IMR-90 (cell line): ENCODE measurements at regions not wholly inside any gene's neighbourhood (a gene's known extent, or its start where the extent isn't known, plus 50 kb on each side); places are given as distances from the start of the nearest gene placed in this dataset.

ENCODE experiments used
- ATAC-seq: fragments of 200-7000 bp; cut with Tn5 transposase; 2 replicates; pipeline ENCODE4 v1.9.1; 2020; ENCODE audit warnings: low read depth, mild to moderate bottlenecking, moderate library complexity
- BruUV-seq: library from RNA; stranded (reverse); fragments of 400-500 nt; replicated peaks from 2 replicates; lab custom pipeline; 2021; lab: Mats Ljungman, UMichigan
- CTCF ChIA-PET: fragments of 300-600 bp; formaldehyde crosslinking; extraction: SDS; loops from one replicate; lab custom pipeline; 2021; ENCODE audit warnings: antibody characterized with exemption; lab: Yijun Ruan, JAX
- POLR2A ChIA-PET: fragments of 300-600 bp; sonication (Branson Sonifier 250); formaldehyde crosslinking; loops from one replicate; lab custom pipeline; 2022; ENCODE audit warnings: antibody characterized with exemption; ENCODE audit not compliant: unreplicated experiment; lab: Charles Lee
- DNase-seq: peaks from one replicate; pipeline ENCODE4 v3.0.0; 2013
- H2AFZ ChIP-seq: replicated peaks from 2 replicates; pipeline ENCODE3; 2013; ENCODE audit warnings: low read length, mild to moderate bottlenecking; ENCODE audit not compliant: poor library complexity
- H2AK5ac ChIP-seq: 2 replicates; pipeline ENCODE4 v1.6.1; 2013; ENCODE audit warnings: low read depth, low read length, inconsistent platforms
- H2AK9ac ChIP-seq: replicated peaks from 2 replicates; pipeline ENCODE3; 2013; ENCODE audit warnings: mild to moderate bottlenecking, low read depth, low read length, moderate library complexity; ENCODE audit not compliant: poor library complexity
- H2BK120ac ChIP-seq: 2 replicates; pipeline ENCODE4 v1.6.1; 2013; ENCODE audit warnings: low read depth, low read length, inconsistent platforms
- H2BK15ac ChIP-seq: 3 replicates; pipeline ENCODE4 v1.6.1; 2013; ENCODE audit warnings: low read depth, low read length, inconsistent platforms
- H2BK20ac ChIP-seq: 2 replicates; pipeline ENCODE4 v1.6.1; 2013; ENCODE audit warnings: low read depth, mild to moderate bottlenecking, inconsistent platforms, low read length, moderate library complexity
- H2BK5ac ChIP-seq: 2 replicates; pipeline ENCODE4 v1.6.1; 2013; ENCODE audit warnings: mild to moderate bottlenecking, low read depth, low read length, inconsistent platforms; ENCODE audit not compliant: poor library complexity, severe bottlenecking
- H3K14ac ChIP-seq: replicated peaks from 2 replicates; pipeline ENCODE4 v1.6.1; 2013; ENCODE audit warnings: low read depth, low read length, inconsistent platforms
- H3K18ac ChIP-seq: 2 replicates; pipeline ENCODE4 v1.6.1; 2013; ENCODE audit warnings: low read depth, low read length, control low read depth
- H3K23ac ChIP-seq: 2 replicates; pipeline ENCODE4 v1.6.1; 2013; ENCODE audit warnings: low read depth, low read length, inconsistent platforms
- H3K27ac ChIP-seq: 2 replicates; pipeline ENCODE4 v1.5.1; 2013; ENCODE audit warnings: mild to moderate bottlenecking, control low read depth, low read length; ENCODE audit not compliant: insufficient read depth
- H3K27me3 ChIP-seq: 2 replicates; pipeline ENCODE4 v1.6.1; 2013; ENCODE audit warnings: low read length; ENCODE audit not compliant: control insufficient read depth, insufficient read depth
- H3K36me3 ChIP-seq: 2 replicates; pipeline ENCODE4 v1.6.1; 2013; ENCODE audit warnings: low read length, mixed read lengths; ENCODE audit not compliant: control insufficient read depth, insufficient read depth
- H3K4ac ChIP-seq: 2 replicates; pipeline ENCODE4 v1.6.1; 2013; ENCODE audit warnings: low read depth, low read length, inconsistent platforms
- H3K4me1 ChIP-seq: 2 replicates; pipeline ENCODE4 v1.6.1; 2013; ENCODE audit warnings: low read length, mixed read lengths; ENCODE audit not compliant: control insufficient read depth, insufficient read depth
- H3K4me2 ChIP-seq: 2 replicates; pipeline ENCODE4 v1.6.1; 2013; ENCODE audit warnings: low read depth, mild to moderate bottlenecking, control low read depth, low read length, moderate library complexity
- H3K4me3 ChIP-seq: 2 replicates; pipeline ENCODE4 v1.5.1; 2013; ENCODE audit warnings: low read depth, mild to moderate bottlenecking, control low read depth, low read length, moderate library complexity; ENCODE audit not compliant: insufficient read depth
- H3K56ac ChIP-seq: 2 replicates; pipeline ENCODE4 v1.6.1; 2013; ENCODE audit warnings: low read length, inconsistent platforms; ENCODE audit not compliant: insufficient read depth; ENCODE audit errors: extremely low read depth
- H3K79me1 ChIP-seq, 2 experiments: 2 replicates each; pipeline ENCODE4 v1.6.1; 2013; ENCODE audit warnings: low read length in 2 of 2, inconsistent platforms in 1 of 2, low read depth in 1 of 2
- H3K9ac ChIP-seq: 2 replicates; pipeline ENCODE4 v1.6.1; 2013; ENCODE audit warnings: low read depth, low read length, control low read depth
- H3K9me1 ChIP-seq: 2 replicates; pipeline ENCODE4 v1.6.1; 2013; ENCODE audit warnings: low read length, inconsistent platforms; ENCODE audit not compliant: insufficient read depth
- H3K9me3 ChIP-seq: 2 replicates; pipeline ENCODE4 v1.6.1; 2013; ENCODE audit warnings: low read length; ENCODE audit not compliant: control insufficient read depth, insufficient read depth
- H4K20me1 ChIP-seq: 2 replicates; pipeline ENCODE4 v1.6.1; 2013; ENCODE audit warnings: low read length, inconsistent platforms; ENCODE audit not compliant: insufficient read depth
- H4K5ac ChIP-seq: 2 replicates; pipeline ENCODE4 v1.6.1; 2013; ENCODE audit warnings: mild to moderate bottlenecking, low read depth, low read length, control low read depth
- H4K8ac ChIP-seq, 2 experiments: 2 replicates each; pipeline ENCODE4 v1.6.1; 2013; ENCODE audit warnings: low read depth in 2 of 2, low read length in 2 of 2, control low read depth in 1 of 2, inconsistent platforms in 1 of 2
- H4K91ac ChIP-seq: 2 replicates; pipeline ENCODE4 v1.6.1; 2013; ENCODE audit warnings: low read depth, low read length, inconsistent platforms; ENCODE audit not compliant: insufficient read depth
- BHLHE40 ChIP-seq: fragments of 150-350 bp; IDR thresholded peaks from 2 replicates; pipeline ENCODE4 v1.6.1; 2016; ENCODE audit warnings: mild to moderate bottlenecking, low read depth, low read length
- CTCF ChIP-seq: conservative IDR thresholded peaks from 2 replicates; pipeline ENCODE4 v1.5.1; 2012; ENCODE audit warnings: mild to moderate bottlenecking, low read depth, low read length, improper control_type of control experiment
- ELK1 ChIP-seq: fragments of 150-350 bp; IDR thresholded peaks from 2 replicates; pipeline ENCODE4 v1.6.1; 2016; ENCODE audit warnings: low read depth, mild to moderate bottlenecking, low read length, moderate library complexity, borderline replicate concordance
- MAFK ChIP-seq: IDR thresholded peaks from 2 replicates; pipeline ENCODE4 v1.6.1; 2012; ENCODE audit warnings: low read depth, low read length, improper control_type of control experiment
- RCOR1 ChIP-seq: IDR thresholded peaks from 2 replicates; pipeline ENCODE4 v1.6.1; 2012; ENCODE audit warnings: mild to moderate bottlenecking, low read length, improper control_type of control experiment; ENCODE audit not compliant: insufficient replicate concordance
- RFX5 ChIP-seq: IDR thresholded peaks from 2 replicates; pipeline ENCODE4 v1.8.0; 2012; ENCODE audit warnings: low read depth, mild to moderate bottlenecking, low read length, moderate library complexity
- USF2 ChIP-seq: fragments of 150-350 bp; IDR thresholded peaks from 2 replicates; pipeline ENCODE4 v1.6.1; 2017; ENCODE audit warnings: mild to moderate bottlenecking, antibody characterized with exemption, low read length, low read depth
- WGBS, 2 experiments: methylation state at CpG; one replicate each; pipeline versions ENCODE4 v1.1.5 to v1.1.7; 2013; ENCODE audit warnings: missing lambda C conversion rate in 2 of 2; ENCODE audit not compliant: insufficient read length in 1 of 2; ENCODE audit errors: extremely low coverage in 2 of 2; 5-methylcytosine and 5-hydroxymethylcytosine counted together
- dilution Hi-C: fragments of 300-500 bp; cut with HindIII; formaldehyde crosslinking; loops from one replicate; pipeline ENCODE4 v1.14.3; 2018; ENCODE audit warnings: low sequenced_read_pairs; ENCODE audit not compliant: unreplicated experiment
- in situ Hi-C: fragments of 300-500 bp; cut with MboI; formaldehyde crosslinking; loops from 3 replicates; pipeline ENCODE4 v1.14.3; 2019; ENCODE audit warnings: low sequenced_read_pairs, inconsistent platforms, mixed read lengths
- intact Hi-C: fragments of 100-400 bp; cut with micrococcal nuclease; formaldehyde crosslinking; loops from 2 replicates; pipeline ENCODE4 v1.10.0; 2022

- Histone ChIP-seq H3K23ac (no peak overlapping the region), H2BK120ac (no peak overlapping the region), H3K56ac (no peak overlapping the region), H3K27me3 (peaks cover 23% of the 10 kb centered on the region), H2AFZ (no peak overlapping the region), H2AK5ac (no peak overlapping the region), H2BK5ac (no peak overlapping the region), H4K91ac (no peak overlapping the region), H3K4me1 (no peaks in the 10 kb centered on the region), H3K79me1 (no peaks in the 10 kb centered on the region), H4K20me1 (no peaks in the 10 kb centered on the region), H2AK9ac (no peak overlapping the region), H3K14ac (no peak overlapping the region), H3K9ac (no peak overlapping the region), H3K9me3 (no peaks in the 10 kb centered on the region), H3K27ac (no peak overlapping the region), H3K9me1 (no peaks in the 10 kb centered on the region), H3K18ac (no peak overlapping the region), H2BK20ac (no peak overlapping the region), H4K8ac (no peak overlapping the region), H4K5ac (no peak overlapping the region), H3K4me3 (no peak overlapping the region), H3K36me3 (no peaks in the 10 kb centered on the region), H3K4me2 (no peak overlapping the region), H2BK15ac (no peak overlapping the region), H3K4ac (no peak overlapping the region)
- DNase-seq (no peak), ATAC-seq (no peak)
- no TSS peak for BruUV-seq
- intact Hi-C loops (no loop called here), dilution Hi-C loops (no loop called here), in situ Hi-C loops (no loop called here)
- ChIA-PET CTCF (no interaction called here), POLR2A (no interaction called here)
- WGBS, 2 experiments, result no CpG with 5 or more reads among the region's 2 CpGs
- TF ChIP-seq RCOR1, result no peak
- TF ChIP-seq BHLHE40, result no peak
- TF ChIP-seq ELK1, result no peak
- no peak for TF ChIP-seq RFX5
- TF ChIP-seq CTCF, result no peak
- no peak for TF ChIP-seq USF2
- TF ChIP-seq MAFK, result no peak
These were observed 273.2 kb downstream of the CD83 start for GRCh38 chr6:14390805-14391204.
